ENCODE measurements at regions not wholly inside any gene's neighbourhood (a gene's known extent, or its start where the extent isn't known, plus 50 kb on each side); places are given as distances from the start of the nearest gene placed in this dataset. TPM values are rescaled to one million over a fixed set of nuclear protein-coding genes. Genes with fewer than 3 reads are reported as not detected.

Small RNAs in the stretch of these regions (small RNA-seq; reads per million reads assigned to genes)
- gene RNA5SP181 (ENCODE audit: low replicate concordance), result not detected

Measured in spinal cord (tissue), 1 donor.